WERI-Rb-1 (cell line): ENCODE measurements at regions not wholly inside any gene's neighbourhood (a gene's known extent, or its start where the extent isn't known, plus 50 kb on each side); places are given as distances from the start of the nearest gene placed in this dataset.
"Not testable (repeated sequence)": the region's sequence is repeated elsewhere in the genome, so short reads cannot be mapped to it uniquely, and the experiment has no call there.

ENCODE experiments used
- DNase-seq: peaks from one replicate; pipeline ENCODE4 v3.0.0-alpha.2; 2020
- H3K27ac ChIP-seq: fragments of 250-450 bp; sonication (Bioruptor Pico); 2 replicates; pipeline ENCODE4 v1.5.1; 2020; ENCODE audit warnings: mild to moderate bottlenecking, moderate library complexity
- H3K27me3 ChIP-seq: fragments of 250-450 bp; sonication (Bioruptor Pico); 2 replicates; pipeline ENCODE4 v1.5.1; 2021; ENCODE audit warnings: mild to moderate bottlenecking, low read depth, moderate library complexity; ENCODE audit not compliant: insufficient read depth, severe bottlenecking
- H3K36me3 ChIP-seq: fragments of 250-450 bp; sonication (Bioruptor Pico); 2 replicates; pipeline ENCODE4 v1.5.1; 2020; ENCODE audit warnings: mild to moderate bottlenecking, moderate library complexity
- H3K4me3 ChIP-seq: 2 replicates; pipeline ENCODE4 v1.5.1; 2011; ENCODE audit warnings: low read depth, mild to moderate bottlenecking, control low read depth, low read length
- H3K9me3 ChIP-seq: fragments of 250-450 bp; sonication (Bioruptor Pico); 2 replicates; pipeline ENCODE4 v1.5.1; 2021; ENCODE audit warnings: mild to moderate bottlenecking, moderate library complexity; ENCODE audit not compliant: severe bottlenecking
- CTCF ChIP-seq: IDR thresholded peaks from 2 replicates; pipeline ENCODE4 v1.5.1; 2011; ENCODE audit warnings: low read depth, mild to moderate bottlenecking, control low read depth, inconsistent platforms, low read length

- no peaks in the 10 kb centered on the region for H3K36me3 ChIP-seq
- H3K27me3 ChIP-seq: no peaks in the 10 kb centered on the region
- no peak for DNase-seq
- H3K4me3 ChIP-seq: no peak overlapping the region
- H3K27ac ChIP-seq: no peak overlapping the region
- TF ChIP-seq CTCF: no peak
- H3K9me3 ChIP-seq: peaks cover 13% of the 10 kb centered on the region
These were observed 897.5 kb upstream of the NDST4 start for GRCh38 chr4:116010923-116011322.

DNA sequence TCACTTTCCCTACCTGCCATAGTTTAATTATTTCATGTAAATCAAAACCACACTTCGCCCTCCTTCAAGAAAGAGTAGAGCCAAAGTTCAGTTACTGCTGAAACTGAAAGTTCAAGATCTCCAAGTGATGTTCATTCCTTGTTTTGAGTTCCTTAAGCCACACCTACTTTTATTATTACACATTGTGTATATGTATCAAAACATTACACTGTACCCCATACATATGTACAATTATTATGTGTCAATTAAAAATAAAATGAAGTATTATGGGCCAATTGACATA is 892.3 kb upstream of the NDST4 start:
- H3K4me3 ChIP-seq: no peak overlapping the region
- H3K36me3 ChIP-seq: no peaks in the 10 kb centered on the region
- H3K27ac ChIP-seq: no peak overlapping the region
- TF ChIP-seq CTCF: no peak
- DNase-seq: no peak
- no peaks in the 10 kb centered on the region for H3K9me3 ChIP-seq
- H3K27me3 ChIP-seq: no peaks in the 10 kb centered on the region

DNA sequence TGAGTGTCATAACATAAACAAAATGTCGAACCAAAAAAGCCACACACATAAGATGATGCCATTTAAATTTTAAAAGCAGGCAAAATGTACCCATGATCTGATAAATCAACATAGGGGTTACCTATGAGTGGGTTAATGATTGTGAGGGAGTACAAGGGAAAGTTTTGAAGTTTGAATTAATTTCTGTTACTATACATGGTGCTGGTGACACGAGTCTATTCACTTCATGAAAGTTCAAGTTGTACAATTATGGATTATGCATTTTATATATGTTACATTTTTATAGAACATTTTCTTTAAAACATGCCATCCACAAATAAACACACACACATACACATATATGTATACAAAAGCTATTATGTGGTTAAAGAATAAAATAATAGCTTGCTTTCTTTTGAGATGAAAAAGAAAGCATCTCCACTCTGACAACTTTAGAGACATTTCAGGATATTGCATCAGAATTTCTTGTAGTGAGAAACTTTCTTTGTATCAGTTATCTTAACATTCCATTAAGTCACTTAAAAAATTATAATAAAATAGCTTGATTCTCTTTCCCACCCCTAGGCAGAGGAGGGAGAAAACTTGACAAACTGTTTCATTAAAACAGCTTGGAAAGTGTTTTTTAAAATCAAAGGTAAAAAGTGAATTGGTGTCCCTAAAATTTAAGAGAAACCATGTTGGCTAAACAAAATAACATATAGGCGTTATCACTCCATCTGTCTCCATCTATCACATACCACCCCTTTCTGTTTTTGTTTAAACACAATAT is 891.8 kb upstream of the NDST4 start:
- no peak for TF ChIP-seq CTCF
- DNase-seq: no peak

DNA sequence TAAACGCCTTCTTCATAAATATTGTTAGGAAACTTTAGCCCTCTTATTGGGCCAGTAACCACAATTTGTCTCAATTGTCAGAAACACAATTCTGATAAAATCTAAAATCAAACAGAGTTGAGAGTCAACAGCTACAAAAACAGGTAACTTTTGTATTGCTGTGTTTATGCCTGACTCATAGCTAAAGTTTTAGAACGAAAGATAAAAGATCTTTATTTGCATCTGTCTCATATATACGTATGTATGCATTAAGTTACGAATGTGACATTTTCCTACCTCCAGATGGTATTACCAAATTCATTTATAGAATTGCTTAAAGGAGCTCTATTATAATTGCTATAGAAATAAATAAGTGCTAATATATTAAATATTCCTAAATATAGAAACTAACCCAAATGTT is 887.9 kb upstream of the NDST4 start:
- Histone ChIP-seq H3K4me3 (no peak overlapping the region), H3K27ac (no peak overlapping the region), H3K9me3 (no peaks in the 10 kb centered on the region), H3K36me3 (no peaks in the 10 kb centered on the region), H3K27me3 (no peaks in the 10 kb centered on the region)
- no peak for TF ChIP-seq CTCF
- DNase-seq: no peak

More for the DNA sequence above, 891.8 kb upstream of the NDST4 start:
- H3K36me3 ChIP-seq: no peaks in the 10 kb centered on the region
- no peaks in the 10 kb centered on the region for H3K27me3 ChIP-seq
- H3K27ac ChIP-seq: no peak overlapping the region
- no peaks in the 10 kb centered on the region for H3K9me3 ChIP-seq
- no peak overlapping the region for H3K4me3 ChIP-seq

DNA sequence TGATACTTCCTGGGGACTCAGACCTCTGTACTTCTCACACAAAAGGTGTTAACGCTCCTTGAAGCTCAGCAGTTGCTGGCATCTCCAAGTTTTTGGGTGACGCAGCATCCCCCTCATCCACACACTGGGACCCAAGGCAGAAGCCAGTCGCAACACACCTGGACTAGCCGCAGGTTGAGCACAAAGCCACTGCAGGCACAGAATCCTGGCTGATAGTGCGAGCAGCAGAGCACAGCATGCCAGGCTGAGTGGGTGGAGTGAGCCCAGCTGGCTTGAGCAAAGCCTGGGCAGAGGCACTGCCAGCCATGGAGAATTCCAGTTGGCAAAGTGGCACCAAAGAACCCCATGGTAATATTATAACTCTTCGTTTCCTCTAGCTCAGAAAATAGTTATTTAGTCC is 873.2 kb upstream of the NDST4 start:
- no peak for DNase-seq
- no peak overlapping the region for H3K27ac ChIP-seq
- TF ChIP-seq CTCF: no peak
- no peak overlapping the region for H3K4me3 ChIP-seq
- no peaks in the 10 kb centered on the region for H3K27me3 ChIP-seq
- H3K36me3 ChIP-seq: no peaks in the 10 kb centered on the region
- no peaks in the 10 kb centered on the region for H3K9me3 ChIP-seq

GRCh38 chr4:115975421-115976001 is 862.1 kb upstream of the NDST4 start:
- not testable (repeated sequence) for H3K27me3 ChIP-seq, H3K36me3 ChIP-seq, H3K4me3 ChIP-seq, H3K9me3 ChIP-seq, DNase-seq, H3K27ac ChIP-seq
